GM18951 (cell line): ENCODE measurements at regions not wholly inside any gene's neighbourhood (a gene's known extent, or its start where the extent isn't known, plus 50 kb on each side); places are given as distances from the start of the nearest gene placed in this dataset.

ENCODE experiments used
- POLR2A ChIP-seq: IDR thresholded peaks from 4 replicates; pipeline ENCODE4 v1.6.1; 2011; ENCODE audit warnings: mild to moderate bottlenecking; ENCODE audit not compliant: insufficient read length, insufficient read depth; ENCODE audit errors: extremely low read depth
- in situ Hi-C: fragments of 300-500 bp; cut with MboI; formaldehyde crosslinking; loops from one replicate; pipeline ENCODE4 v1.12.0; 2022; ENCODE audit warnings: low sequenced_read_pairs, mixed read lengths, inconsistent platforms; ENCODE audit not compliant: unreplicated experiment

DNA sequence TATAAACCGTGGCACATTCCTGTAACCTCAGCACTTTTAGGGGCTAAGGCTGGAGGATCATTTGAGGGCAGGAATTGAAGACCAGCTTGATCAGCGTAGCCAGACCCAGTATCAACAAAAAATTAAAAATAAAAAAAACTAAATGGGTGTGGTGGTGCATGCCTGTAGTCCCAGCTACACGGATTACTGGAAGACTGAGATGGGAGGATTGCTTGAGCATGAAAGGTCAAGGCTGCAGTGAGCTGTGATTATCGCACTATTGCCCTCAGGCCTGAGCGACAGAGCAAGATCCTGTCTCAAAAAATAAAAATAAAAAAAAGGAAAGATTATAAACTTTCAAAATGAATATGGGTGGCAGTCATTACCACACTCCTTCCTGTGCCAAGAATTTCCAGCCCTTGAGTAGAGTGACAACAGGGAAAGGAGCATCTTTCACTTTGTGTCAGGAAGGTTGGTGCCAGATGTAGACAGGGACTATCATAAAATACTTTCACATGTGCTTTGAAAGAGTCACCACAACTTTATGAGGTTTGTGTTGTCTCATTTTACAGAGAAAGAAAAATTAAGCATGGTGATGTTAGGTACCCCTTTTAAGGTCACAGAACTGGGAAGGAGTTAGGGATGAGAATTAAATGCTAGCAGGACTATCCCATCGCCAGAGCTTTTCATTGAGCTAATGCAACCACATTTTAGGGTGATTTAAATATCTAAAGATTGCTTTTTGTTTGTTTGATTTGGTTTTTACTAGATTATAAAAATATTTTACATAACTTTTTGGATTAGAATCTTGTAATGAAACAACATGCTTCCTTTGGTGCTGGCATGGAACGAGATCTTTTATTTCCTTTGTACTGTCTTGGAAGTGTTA, 1617.4 kb upstream of the ACVR2A start:
- TF ChIP-seq POLR2A: no peak
- in situ Hi-C loops: no loop called here

DNA sequence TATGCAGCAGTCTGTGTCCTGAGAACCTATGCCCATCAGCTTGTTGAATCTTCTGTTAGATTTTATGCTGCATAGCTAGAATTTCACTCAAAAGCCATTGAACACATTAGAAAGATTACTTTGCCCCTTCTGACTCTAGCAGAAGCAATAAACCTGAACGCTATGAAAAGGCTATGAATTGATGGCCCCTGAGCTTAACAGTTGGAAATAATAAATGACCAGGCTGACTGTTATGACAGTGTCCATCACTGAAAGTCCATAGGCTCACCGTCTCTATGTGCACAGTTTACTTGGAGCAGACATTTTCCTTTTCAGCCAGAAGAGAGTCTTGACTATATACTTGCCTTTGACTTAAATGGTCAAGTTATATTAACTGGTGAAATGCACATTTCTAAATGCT, 1618.8 kb upstream of the ACVR2A start:
- in situ Hi-C loops: no loop called here

DNA sequence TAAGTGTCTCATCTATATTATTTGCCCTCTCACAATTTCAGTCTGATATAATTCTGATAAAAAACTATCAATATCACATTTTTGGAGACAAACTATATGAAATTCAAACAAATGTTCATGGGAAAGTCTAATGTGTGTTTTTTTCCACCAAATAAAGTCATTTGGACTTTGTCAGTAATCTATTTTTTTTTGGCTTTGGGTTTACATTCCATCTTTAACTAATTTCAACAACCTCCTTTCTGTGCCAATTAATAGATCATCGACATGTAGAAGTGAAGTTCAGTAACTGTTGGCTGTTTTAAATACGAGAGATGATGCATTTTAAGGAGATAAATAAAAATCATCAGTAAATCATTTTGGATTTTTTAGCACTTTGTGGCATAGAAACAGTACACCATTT, 1623.0 kb upstream of the ACVR2A start:
- TF ChIP-seq POLR2A: no peak
- in situ Hi-C loops: no loop called here

More for the DNA sequence above, 1618.8 kb upstream of the ACVR2A start:
- no peak for TF ChIP-seq POLR2A

DNA sequence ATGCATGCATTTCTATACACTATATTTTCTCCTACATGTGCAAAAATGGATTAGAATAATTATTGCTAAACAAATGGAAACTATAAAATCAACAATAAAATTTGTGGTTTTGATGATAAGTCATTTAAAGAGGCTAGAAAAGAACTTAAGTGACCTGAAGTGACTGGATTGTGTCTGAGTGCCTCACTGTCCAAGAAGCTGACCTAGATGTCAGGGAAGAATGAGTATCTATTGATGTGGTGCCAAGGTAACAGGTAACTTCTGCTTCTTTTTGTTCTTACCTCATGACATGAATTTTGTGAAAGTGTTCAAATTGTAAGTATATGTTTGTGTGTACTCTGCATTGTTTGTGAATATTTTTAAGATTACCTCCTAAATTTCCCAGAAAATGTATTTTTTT, 1623.9 kb upstream of the ACVR2A start:
- in situ Hi-C loops: no loop called here
- TF ChIP-seq POLR2A: no peak

DNA sequence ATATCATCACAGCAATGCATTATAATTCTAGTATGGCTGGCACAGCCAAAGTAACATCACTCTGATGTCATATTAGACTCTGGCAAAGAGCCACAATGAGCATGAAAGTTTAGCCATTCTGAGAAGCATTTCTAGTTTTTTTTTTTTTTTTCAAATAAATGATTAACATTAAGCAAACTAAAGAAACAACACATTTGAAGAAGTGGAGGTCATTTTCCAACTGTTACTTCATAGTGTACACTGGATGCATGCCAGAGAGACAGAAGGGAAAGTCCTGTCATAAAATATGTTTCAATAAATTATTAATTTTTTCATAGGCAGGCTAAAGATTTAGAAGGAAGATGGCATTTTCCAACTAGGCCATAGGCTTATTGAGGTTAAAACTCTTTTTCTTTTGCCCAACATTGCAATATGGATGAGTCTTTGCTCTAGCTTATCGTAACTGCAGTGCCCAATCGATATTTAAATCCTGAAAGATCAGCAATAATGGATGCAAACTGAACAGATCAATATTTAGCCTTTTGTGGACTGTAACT, 1630.4 kb upstream of the ACVR2A start:
- in situ Hi-C loops: no loop called here
- no peak for TF ChIP-seq POLR2A

DNA sequence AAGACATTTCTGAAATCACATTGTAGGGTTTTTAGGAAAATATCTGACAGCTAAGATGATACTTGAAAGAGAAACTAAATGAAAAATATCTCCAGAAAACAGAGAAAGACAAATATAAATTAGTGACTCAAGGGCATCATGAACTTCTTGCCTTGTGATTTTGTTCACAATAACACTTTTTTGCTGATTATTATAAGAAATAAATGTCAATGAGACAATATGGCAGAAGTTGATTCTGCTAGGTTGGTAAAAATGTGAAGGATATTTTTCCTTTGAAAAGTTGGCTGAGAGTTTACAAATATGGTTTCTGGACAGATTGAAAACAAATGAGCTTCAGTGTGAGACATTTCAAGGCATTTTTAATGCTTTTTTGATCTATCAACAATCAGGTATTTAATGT, 1631.2 kb upstream of the ACVR2A start:
- in situ Hi-C loops: no loop called here
- TF ChIP-seq POLR2A: no peak

DNA sequence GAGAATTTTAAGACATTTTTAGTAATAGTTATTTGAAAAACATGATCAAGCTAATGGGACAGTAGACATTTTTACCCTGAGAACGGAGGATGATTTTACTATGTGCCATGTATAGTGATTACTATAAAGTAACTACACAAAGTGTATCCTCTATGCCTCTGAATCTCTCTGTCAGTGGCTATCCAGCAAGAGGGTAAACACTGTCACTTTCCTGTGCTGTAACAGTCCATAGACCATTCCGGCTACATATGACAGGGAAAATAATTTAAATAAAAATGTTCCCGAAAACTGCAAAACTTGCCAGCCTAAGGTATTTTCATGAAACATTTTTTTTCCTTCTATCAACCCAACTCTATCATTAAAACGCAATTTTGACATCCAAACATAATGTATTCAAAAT, 1632.2 kb upstream of the ACVR2A start:
- in situ Hi-C loops: no loop called here
- no peak for TF ChIP-seq POLR2A

DNA sequence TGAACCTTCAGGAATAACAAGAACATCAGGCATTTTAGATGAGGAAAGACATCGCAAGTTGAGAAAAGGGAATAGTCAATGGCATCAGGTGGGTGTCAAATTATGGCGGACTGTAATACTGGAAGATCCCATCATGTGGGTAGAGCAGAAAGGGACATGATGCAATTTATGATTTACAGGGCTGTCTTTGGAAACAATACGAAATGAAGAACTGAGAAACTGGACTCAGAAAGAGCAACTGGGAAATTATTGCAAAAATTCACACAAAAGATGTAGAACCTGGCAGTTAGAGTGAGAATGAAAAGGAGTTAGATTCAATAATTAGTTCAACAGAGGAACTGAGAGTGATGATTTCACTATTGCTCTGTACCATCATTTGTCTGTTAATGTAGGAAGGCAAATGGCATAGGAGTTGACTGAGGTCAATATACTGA, 1635.0 kb upstream of the ACVR2A start:
- no peak for TF ChIP-seq POLR2A
- in situ Hi-C loops: no loop called here

DNA sequence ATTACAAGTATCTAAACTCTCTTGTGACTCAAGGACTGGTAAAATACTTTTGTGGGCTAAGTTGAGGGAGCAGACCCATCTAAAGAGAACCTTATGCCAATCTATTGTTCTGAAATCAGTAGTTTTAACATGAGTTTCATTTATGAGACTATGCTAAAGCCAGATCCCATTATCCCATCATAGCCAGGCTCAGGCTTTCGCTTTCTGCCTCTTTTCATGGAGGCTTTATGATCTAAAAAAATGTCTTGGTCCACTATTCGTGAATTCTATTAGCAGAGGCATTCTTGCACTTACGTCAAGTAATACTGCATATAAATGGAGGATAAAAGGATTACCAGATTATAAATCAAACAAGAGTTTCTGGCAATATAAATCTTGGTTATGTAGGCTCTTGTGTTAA, 1636.9 kb upstream of the ACVR2A start:
- no peak for TF ChIP-seq POLR2A
- in situ Hi-C loops: no loop called here

DNA sequence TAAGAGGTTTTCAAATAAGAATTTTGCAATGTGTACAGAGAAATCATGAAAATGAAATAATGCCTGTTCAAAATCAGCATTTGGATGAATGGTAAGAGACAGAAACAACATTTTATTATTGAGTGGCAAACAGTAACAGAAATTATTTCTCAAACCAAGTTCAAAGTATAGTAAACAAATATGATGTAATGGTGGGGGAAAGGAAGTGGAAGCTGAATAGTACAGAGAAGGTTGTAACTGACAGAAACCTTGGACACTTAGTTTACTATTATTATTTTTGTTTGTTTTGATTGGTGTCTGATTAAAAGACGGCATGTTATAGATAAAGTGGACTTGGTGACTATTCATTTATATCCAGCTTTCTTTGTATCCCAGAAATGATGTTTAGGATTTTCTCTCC, 1637.4 kb upstream of the ACVR2A start:
- in situ Hi-C loops: no loop called here
- no peak for TF ChIP-seq POLR2A

DNA sequence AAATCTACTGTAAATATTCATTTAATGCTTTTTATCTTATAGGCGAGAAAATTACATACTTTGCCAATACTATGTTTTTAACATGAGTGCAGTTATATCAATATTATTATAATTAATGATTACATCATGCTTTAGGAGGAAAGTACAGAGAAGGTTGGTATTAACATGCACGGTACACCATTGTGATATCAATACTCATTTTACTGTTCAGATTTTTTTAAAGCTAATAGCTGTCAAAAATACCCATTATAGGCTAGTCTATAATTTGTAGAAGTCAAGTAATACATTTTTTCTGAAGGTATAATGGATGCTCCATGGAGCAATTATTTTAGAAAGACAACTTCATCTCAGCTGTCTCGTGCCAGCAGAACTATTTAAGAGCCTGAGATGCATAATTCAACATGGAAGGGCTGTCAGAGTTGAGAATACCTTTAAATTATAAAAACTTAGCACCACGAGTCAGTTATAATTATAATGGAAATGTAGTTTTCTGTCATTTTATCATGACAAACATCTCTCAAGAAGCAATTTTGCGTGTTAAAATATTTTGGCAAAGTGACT, 1641.7 kb upstream of the ACVR2A start:
- TF ChIP-seq POLR2A: no peak
- in situ Hi-C loops: no loop called here

DNA sequence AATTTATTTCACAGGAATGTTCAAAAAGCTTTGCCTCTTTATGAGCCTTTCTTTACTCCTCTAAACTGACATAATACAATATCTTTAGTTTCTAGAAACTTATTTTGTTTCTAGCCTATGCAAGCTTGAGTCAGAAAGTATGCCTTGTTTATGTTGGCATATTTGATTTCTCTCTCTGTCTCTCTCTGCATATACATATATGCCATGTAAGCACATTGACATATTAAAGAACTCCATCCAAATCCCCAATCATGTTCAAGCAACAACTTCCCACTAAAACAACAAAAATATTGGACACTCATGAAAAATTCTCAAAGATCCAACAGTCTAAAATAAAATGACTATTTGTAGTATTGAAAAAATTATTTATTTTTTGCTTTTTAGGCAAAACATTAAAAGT, 1651.2 kb upstream of the ACVR2A start:
- in situ Hi-C loops: no loop called here

DNA sequence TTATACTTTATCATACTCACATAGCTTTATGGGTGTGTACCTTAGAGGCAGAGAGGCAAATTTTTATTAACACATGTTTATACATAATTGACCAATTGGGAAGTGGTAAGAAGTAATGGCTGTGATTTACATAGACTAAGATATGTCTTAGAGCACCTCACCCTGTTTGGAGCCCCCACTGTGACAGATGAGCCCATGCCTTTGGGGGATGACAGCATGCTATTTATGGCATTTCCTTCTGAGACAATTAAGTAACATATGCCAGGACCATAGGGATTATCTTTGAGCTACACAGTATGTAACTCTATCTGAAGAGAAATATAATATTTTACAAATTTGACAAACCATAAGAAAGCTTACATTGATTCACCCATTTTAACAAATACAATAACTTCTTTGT, 1655.3 kb upstream of the ACVR2A start:
- in situ Hi-C loops: no loop called here
- no peak for TF ChIP-seq POLR2A

More for the DNA sequence above, 1651.2 kb upstream of the ACVR2A start:
- TF ChIP-seq POLR2A: no peak

DNA sequence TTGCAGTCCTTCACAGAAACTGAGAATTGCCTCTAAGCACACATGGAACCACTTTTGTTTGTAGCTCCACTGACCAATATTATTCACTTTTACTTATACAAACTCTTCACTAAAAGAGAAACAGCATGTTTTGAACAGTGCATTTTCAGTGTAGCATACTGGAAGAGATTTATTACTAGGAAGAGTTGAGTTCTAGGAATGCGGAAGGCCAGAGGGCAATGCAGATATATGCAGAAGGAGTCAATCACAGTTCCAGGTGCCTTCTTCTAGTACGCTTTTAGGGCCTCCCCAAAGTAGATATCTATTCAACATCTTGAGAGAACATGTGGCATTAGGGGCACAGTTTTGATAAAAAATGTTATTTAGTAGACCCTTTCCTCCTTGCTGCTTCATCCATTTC, 1654.0 kb upstream of the ZEB2 start:
- in situ Hi-C loops: no loop called here
- TF ChIP-seq POLR2A: no peak
